Glutamatergic neuron (in vitro differentiated cells): ENCODE measurements at regions not wholly inside any gene's neighbourhood (a gene's known extent, or its start where the extent isn't known, plus 50 kb on each side); places are given as distances from the start of the nearest gene placed in this dataset.

ENCODE experiments used
- DNase-seq: peaks from one replicate; pipeline ENCODE4 v3.0.0; 2022
- H3K27ac Mint-ChIP-seq: one replicate; pipeline ENCODE4 v1.8.0; 2020; ENCODE audit warnings: mild to moderate bottlenecking, mixed read lengths, inconsistent platforms; ENCODE audit not compliant: unreplicated experiment
- H3K27me3 Mint-ChIP-seq: one replicate; pipeline ENCODE4 v1.8.0; 2020; ENCODE audit warnings: mild to moderate bottlenecking, moderate library complexity, mixed read lengths, inconsistent platforms; ENCODE audit not compliant: unreplicated experiment
- H3K36me3 Mint-ChIP-seq: one replicate; pipeline ENCODE4 v1.8.0; 2020; ENCODE audit warnings: mild to moderate bottlenecking, mixed read lengths, inconsistent platforms; ENCODE audit not compliant: unreplicated experiment
- H3K4me1 Mint-ChIP-seq: one replicate; pipeline ENCODE4 v1.8.0; 2020; ENCODE audit warnings: mild to moderate bottlenecking, low read depth, mixed read lengths, inconsistent platforms; ENCODE audit not compliant: unreplicated experiment
- H3K4me3 Mint-ChIP-seq: one replicate; pipeline ENCODE4 v1.8.0; 2020; ENCODE audit warnings: mild to moderate bottlenecking, mixed read lengths, inconsistent platforms; ENCODE audit not compliant: unreplicated experiment
- H3K9me3 Mint-ChIP-seq: one replicate; pipeline ENCODE4 v1.8.0; 2020; ENCODE audit warnings: mild to moderate bottlenecking, moderate library complexity, mixed read lengths, inconsistent platforms; ENCODE audit not compliant: unreplicated experiment
- TF ChIP-seq, protein P1 (sequence below): fragments of 200-600 bp; sonication (generic); IDR thresholded peaks from one replicate; pipeline ENCODE4 v1.5.0; 2021; ENCODE audit not compliant: partially characterized antibody, unreplicated experiment

DNA sequence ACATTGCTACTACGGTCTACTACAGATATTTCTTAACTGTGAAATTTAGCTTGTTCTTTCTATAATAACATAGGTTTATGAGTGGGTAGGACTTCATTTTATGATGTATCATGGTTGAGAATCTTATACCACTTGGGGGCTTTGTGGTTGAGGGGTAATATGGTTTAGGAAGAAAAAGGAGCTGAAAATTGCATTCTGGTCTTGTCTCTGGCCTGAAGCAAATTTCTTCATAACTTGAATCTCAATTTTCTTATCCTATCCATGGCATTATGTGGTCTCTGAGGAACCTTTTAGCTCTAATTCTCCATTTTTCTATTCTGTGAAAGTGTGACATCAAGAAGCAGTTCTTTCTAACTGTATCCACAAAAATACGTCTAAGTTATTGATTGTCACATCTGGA is 341.0 kb downstream of the SOX2 start:
- Mint-ChIP-seq H3K9me3 (no peaks in the 10 kb centered on the region), H3K27ac (no peak overlapping the region), H3K4me3 (no peak overlapping the region), H3K4me1 (no peaks in the 10 kb centered on the region), H3K36me3 (no peaks in the 10 kb centered on the region), H3K27me3 (no peaks in the 10 kb centered on the region)
- no peak for DNase-seq
- TF ChIP-seq, protein P1, sequence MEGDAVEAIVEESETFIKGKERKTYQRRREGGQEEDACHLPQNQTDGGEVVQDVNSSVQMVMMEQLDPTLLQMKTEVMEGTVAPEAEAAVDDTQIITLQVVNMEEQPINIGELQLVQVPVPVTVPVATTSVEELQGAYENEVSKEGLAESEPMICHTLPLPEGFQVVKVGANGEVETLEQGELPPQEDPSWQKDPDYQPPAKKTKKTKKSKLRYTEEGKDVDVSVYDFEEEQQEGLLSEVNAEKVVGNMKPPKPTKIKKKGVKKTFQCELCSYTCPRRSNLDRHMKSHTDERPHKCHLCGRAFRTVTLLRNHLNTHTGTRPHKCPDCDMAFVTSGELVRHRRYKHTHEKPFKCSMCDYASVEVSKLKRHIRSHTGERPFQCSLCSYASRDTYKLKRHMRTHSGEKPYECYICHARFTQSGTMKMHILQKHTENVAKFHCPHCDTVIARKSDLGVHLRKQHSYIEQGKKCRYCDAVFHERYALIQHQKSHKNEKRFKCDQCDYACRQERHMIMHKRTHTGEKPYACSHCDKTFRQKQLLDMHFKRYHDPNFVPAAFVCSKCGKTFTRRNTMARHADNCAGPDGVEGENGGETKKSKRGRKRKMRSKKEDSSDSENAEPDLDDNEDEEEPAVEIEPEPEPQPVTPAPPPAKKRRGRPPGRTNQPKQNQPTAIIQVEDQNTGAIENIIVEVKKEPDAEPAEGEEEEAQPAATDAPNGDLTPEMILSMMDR = no peak

DNA sequence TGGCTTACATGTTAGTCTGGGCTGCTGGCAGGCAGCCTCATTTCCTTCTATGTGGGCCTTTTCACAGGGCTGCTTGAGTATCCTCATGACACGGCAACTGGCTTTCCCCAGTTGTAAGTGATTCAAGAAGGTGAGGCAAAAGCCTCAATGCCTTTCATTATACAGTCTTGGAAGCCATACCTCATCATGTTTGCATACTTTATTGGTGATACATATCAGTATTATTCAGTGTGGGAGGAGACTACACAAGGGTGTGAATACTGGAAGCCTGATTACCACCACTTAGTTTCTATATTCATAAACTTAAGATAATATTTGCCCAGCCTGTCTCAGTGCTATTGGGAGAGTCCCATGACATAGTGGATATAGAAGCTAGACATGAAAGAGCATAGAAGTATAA is 346.8 kb downstream of the SOX2 start:
- H3K9me3 Mint-ChIP-seq = peaks cover 2% of the 10 kb centered on the region
- TF ChIP-seq, protein P1 = no peak
- peaks cover 2% of the 10 kb centered on the region for H3K27me3 Mint-ChIP-seq
- no peaks in the 10 kb centered on the region for H3K36me3 Mint-ChIP-seq
- DNase-seq = no peak
- H3K27ac Mint-ChIP-seq = no peak overlapping the region
- H3K4me3 Mint-ChIP-seq = no peak overlapping the region
- no peaks in the 10 kb centered on the region for H3K4me1 Mint-ChIP-seq

DNA sequence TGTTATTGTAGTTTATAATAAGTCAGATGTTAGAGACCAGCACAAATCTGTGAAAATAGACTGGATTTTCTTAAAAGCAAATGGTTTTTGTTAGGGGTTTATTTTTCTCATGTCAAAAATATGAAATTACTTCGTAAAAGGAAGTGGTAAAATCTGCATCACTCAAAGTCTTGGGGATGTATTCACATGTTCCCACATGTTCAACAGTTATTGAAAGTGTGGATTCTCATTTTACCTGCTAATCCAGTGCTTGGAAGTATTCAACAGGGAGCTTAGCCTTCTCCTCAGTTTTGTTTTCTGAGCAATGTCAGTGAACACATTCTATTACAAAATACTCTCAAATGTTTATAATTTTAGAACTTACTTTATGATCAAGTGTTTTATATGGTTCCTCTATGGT is 352.0 kb downstream of the SOX2 start:
- H3K9me3 Mint-ChIP-seq = peaks cover 2% of the 10 kb centered on the region
- H3K27ac Mint-ChIP-seq = no peak overlapping the region
- DNase-seq = no peak
- H3K4me3 Mint-ChIP-seq = no peak overlapping the region
- H3K4me1 Mint-ChIP-seq = no peaks in the 10 kb centered on the region
- peaks cover 2% of the 10 kb centered on the region for H3K27me3 Mint-ChIP-seq
- H3K36me3 Mint-ChIP-seq = no peaks in the 10 kb centered on the region
- TF ChIP-seq, protein P1 = no peak

DNA sequence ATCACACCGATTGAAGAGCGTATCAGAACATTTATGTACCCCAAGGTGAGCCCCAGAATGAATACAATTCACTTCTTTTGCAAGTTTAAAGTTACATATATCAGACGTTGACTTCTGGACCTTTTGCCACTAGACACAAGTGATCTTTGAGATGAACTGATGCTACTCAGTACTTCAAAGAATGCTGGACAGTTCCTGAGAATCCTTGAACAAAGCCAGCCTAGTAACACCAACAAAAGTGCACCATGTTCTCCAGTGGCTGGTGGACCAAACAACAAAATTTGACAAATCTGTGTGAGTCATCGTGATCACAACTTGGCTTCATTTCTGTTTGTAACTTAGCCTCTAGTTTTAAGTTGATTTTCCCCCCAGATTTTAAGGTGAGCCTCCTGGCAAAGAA is 355.7 kb downstream of the SOX2 start:
- Mint-ChIP-seq H3K4me3 (no peak overlapping the region), H3K36me3 (no peaks in the 10 kb centered on the region), H3K9me3 (peaks cover 2% of the 10 kb centered on the region), H3K27ac (no peak overlapping the region), H3K27me3 (peaks cover 2% of the 10 kb centered on the region), H3K4me1 (no peaks in the 10 kb centered on the region)
- DNase-seq = no peak
- TF ChIP-seq, protein P1 = no peak

DNA sequence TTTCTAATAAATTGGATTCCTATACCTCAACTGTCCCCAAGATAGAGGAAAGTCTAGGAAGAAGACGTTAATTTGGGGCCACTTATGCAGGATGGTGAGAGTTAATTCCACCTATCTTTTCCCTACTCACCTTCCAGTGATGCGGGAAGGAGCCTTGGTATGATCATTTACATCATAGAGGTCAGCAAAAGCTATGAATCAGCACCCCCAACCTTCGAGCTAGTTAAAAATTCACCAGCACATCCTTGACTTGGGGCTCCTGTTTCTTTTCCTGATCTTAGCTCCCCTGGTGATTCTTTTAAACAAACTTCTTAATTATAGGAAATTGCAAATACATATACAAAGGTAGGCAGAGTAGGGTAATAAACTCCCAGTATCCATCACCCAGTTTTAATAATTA is 366.6 kb downstream of the SOX2 start:
- TF ChIP-seq, protein P1 = no peak
- no peaks in the 10 kb centered on the region for H3K9me3 Mint-ChIP-seq
- no peak overlapping the region for H3K27ac Mint-ChIP-seq
- H3K4me1 Mint-ChIP-seq = no peaks in the 10 kb centered on the region
- no peaks in the 10 kb centered on the region for H3K36me3 Mint-ChIP-seq
- no peak for DNase-seq
- H3K4me3 Mint-ChIP-seq = no peak overlapping the region
- no peaks in the 10 kb centered on the region for H3K27me3 Mint-ChIP-seq
